ENCODE measurements at regions not wholly inside any gene's neighbourhood (a gene's known extent, or its start where the extent isn't known, plus 50 kb on each side); places are given as distances from the start of the nearest gene placed in this dataset.

DNA sequence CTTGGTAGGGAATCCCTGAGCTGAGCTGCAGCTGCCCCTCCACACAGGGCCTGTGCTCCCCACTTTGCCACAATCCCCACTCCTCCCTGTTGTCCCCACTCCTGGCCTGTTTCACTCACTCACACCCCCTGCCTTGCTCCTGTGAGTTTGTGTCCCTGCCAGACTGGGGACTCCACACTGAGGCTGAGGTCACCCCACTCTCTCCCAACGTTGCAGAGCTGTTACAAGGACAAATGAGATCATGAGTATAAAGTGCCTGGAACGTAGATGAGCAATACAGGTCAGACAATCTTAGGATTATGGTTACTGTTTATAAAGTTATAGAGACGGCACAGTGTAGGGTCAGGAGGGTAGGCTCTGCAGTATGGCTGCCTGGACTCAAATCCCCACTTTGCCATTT lies 426.0 kb upstream of the SULF2 start:
- TF ChIP-seq POLR2A (IDR thresholded peaks at IDR 0.05; ENCODE audit: low read depth, low read length) (no peak), TAF1 (IDR thresholded peaks at IDR 0.05; ENCODE audit: borderline replicate concordance, low read depth, low read length) (no peak), POLR2AphosphoS5 (IDR thresholded peaks at IDR 0.05; ENCODE audit: low read depth, low read length) (no peak)
